Prostate gland (tissue), 2 donors: ENCODE measurements at regions not wholly inside any gene's neighbourhood (a gene's known extent, or its start where the extent isn't known, plus 50 kb on each side); places are given as distances from the start of the nearest gene placed in this dataset.

Experiments used
- POLR2A ChIP-seq: fragments of 450-650 bp; IDR thresholded peaks from one replicate; pipeline ENCODE4 v1.6.1; 2016; ENCODE audit warnings: antibody characterized with exemption, mild to moderate bottlenecking
- TF ChIP-seq, protein P1 (sequence below), 4 experiments: fragments of 200-600 bp in 2 of 4; fragments of 450-650 bp in 2 of 4; sonication (generic) in 2 of 4; IDR thresholded peaks; 1 replicate in 3 of 4; 2 replicates in 1 of 4; pipeline ENCODE4 v1.5.1; 2016 to 2019; ENCODE audit warnings: antibody characterized with exemption in 4 of 4, mild to moderate bottlenecking in 2 of 4, moderate library complexity in 2 of 4

DNA sequence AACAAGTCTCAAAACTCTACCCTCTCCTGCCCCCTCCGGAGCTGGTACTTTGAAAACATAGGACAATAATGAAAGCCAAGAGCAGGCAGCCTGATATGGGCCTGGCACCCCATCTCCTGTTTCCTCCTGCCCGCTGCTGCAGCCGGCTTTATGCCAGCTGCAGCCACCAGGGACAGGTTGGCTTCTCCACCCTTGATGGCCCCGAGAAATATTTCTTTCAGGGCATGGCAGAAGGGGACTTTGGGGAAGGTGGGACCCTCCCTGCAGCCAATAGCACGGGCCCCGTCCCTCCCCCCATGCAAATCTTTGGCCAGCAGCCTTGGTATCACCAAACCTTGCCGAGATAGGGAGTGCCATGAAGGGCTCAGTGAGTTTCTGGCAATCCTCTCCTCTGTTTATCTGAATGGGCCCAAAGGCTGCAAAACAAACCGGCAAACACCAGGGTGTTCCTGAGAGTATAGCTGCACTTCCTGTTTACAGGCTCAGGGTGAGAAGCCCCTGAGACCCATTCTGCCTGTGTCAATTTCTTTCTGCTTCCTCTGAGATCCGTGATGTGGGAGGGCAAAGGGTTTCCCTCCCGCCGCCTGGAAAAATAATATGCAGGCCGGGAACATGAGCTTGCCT, 73.4 kb upstream of the BOD1 start:
- TF ChIP-seq, protein P1, sequence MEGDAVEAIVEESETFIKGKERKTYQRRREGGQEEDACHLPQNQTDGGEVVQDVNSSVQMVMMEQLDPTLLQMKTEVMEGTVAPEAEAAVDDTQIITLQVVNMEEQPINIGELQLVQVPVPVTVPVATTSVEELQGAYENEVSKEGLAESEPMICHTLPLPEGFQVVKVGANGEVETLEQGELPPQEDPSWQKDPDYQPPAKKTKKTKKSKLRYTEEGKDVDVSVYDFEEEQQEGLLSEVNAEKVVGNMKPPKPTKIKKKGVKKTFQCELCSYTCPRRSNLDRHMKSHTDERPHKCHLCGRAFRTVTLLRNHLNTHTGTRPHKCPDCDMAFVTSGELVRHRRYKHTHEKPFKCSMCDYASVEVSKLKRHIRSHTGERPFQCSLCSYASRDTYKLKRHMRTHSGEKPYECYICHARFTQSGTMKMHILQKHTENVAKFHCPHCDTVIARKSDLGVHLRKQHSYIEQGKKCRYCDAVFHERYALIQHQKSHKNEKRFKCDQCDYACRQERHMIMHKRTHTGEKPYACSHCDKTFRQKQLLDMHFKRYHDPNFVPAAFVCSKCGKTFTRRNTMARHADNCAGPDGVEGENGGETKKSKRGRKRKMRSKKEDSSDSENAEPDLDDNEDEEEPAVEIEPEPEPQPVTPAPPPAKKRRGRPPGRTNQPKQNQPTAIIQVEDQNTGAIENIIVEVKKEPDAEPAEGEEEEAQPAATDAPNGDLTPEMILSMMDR (IDR thresholded peaks at IDR 0.05): peak in 1 of 4 experiments; percentile 16
- no peak for TF ChIP-seq POLR2A
